DND-41 (cell line): ENCODE measurements at regions not wholly inside any gene's neighbourhood (a gene's known extent, or its start where the extent isn't known, plus 50 kb on each side); places are given as distances from the start of the nearest gene placed in this dataset.

ENCODE experiments used
- ATAC-seq: fragments of 200-7000 bp; cut with Tn5 transposase; 3 replicates; pipeline ENCODE4 v1.9.1; 2021; ENCODE audit warnings: low read depth; ENCODE audit not compliant: insufficient read depth
- DNase-seq: peaks from one replicate; pipeline ENCODE4 v3.0.0-alpha.2; 2020
- H2AFZ ChIP-seq: 2 replicates; pipeline ENCODE4 v1.6.0; 2012; ENCODE audit warnings: low read depth, low read length
- H3K27ac ChIP-seq: 2 replicates; pipeline ENCODE4 v1.5.1; 2012; ENCODE audit warnings: low read length, inconsistent platforms
- H3K27me3 ChIP-seq: fragments of 200-600 bp; sonication (generic); 2 replicates; pipeline ENCODE4 v1.6.0; 2012; ENCODE audit warnings: low read length, mild to moderate bottlenecking, inconsistent platforms; ENCODE audit not compliant: insufficient read depth, poor library complexity
- H3K36me3 ChIP-seq: 2 replicates; pipeline ENCODE4 v1.5.1; 2012; ENCODE audit warnings: low read length, inconsistent platforms; ENCODE audit not compliant: insufficient read depth
- H3K4me1 ChIP-seq: 2 replicates; pipeline ENCODE4 v1.5.1; 2012; ENCODE audit warnings: mild to moderate bottlenecking, low read length; ENCODE audit not compliant: insufficient read depth
- H3K4me2 ChIP-seq: 2 replicates; pipeline ENCODE4 v1.6.0; 2012; ENCODE audit warnings: mild to moderate bottlenecking, moderate library complexity, low read length, inconsistent platforms; ENCODE audit not compliant: insufficient read depth
- H3K4me3 ChIP-seq, 2 experiments: fragments of 200-600 bp in 1 of 2; shearing (Covaris generic) in 1 of 2; 2 replicates each; pipeline ENCODE4 v1.5.1; 2012 to 2016; ENCODE audit warnings: inconsistent platforms in 2 of 2, low read length in 2 of 2, mild to moderate bottlenecking in 2 of 2, low read depth in 1 of 2, moderate library complexity in 1 of 2
- H3K79me2 ChIP-seq: 2 replicates; pipeline ENCODE4 v1.6.0; 2012; ENCODE audit warnings: low read length, inconsistent platforms; ENCODE audit not compliant: insufficient read depth
- H3K9ac ChIP-seq: 2 replicates; pipeline ENCODE4 v1.6.0; 2012; ENCODE audit warnings: low read depth, mild to moderate bottlenecking, inconsistent platforms, low read length, moderate library complexity
- H3K9me3 ChIP-seq: 2 replicates; pipeline ENCODE4 v1.5.1; 2012; ENCODE audit warnings: low read length, moderate library complexity, mild to moderate bottlenecking, inconsistent platforms; ENCODE audit not compliant: insufficient read depth, severe bottlenecking
- H4K20me1 ChIP-seq: 2 replicates; pipeline ENCODE4 v1.6.0; 2012; ENCODE audit warnings: low read length; ENCODE audit not compliant: insufficient read depth
- EZH2 ChIP-seq: IDR thresholded peaks from 3 replicates; pipeline ENCODE4 v1.6.1; 2012; ENCODE audit warnings: borderline replicate concordance, low read depth, mild to moderate bottlenecking, moderate library complexity, low read length, inconsistent platforms; ENCODE audit not compliant: severe bottlenecking
- TF ChIP-seq, protein P1 (sequence below): IDR thresholded peaks from 2 replicates; pipeline ENCODE4 v1.5.1; 2012; ENCODE audit warnings: borderline replicate concordance, low read length, moderate library complexity, mild to moderate bottlenecking; ENCODE audit not compliant: poor library complexity, severe bottlenecking; ENCODE audit errors: extremely low read depth

DNA sequence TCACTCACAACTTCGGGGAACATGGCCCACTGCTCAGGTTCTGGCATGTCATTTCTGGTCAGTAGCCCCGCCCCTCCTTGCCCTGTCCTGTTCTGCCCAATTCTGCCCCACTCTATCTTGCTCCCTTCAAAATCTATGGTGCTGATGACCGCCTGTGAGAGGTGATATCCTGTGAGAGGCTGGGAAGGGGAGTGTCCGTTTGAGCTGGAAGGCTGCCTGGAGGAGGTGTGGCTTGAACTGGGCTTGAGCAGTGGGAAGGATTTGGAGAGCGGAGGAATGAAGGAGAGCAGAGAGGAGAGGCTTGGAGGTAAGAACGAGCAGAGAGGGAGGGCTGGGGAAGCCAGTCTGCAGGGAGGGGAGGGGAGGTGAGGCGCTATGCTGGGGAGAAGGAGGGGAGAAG is 145.3 kb downstream of the RPS24 start:
- H3K79me2 ChIP-seq, result no peaks in the 10 kb centered on the region
- H4K20me1 ChIP-seq, result peaks cover 8% of the 10 kb centered on the region; the same call in 1 of the 2 replicates
- H3K9me3 ChIP-seq, result no peaks in the 10 kb centered on the region
- H3K4me1 ChIP-seq, result no peaks in the 10 kb centered on the region
- H3K36me3 ChIP-seq, result no peaks in the 10 kb centered on the region
- no peak overlapping the region for H2AFZ ChIP-seq
- no peak overlapping the region for H3K4me3 ChIP-seq
- no peak for DNase-seq
- H3K27ac ChIP-seq, result no peak overlapping the region
- H3K4me2 ChIP-seq, result no peak overlapping the region
- H3K9ac ChIP-seq, result no peak overlapping the region
- peaks cover 3% of the 10 kb centered on the region for H3K27me3 ChIP-seq
- no peak for TF ChIP-seq EZH2
- TF ChIP-seq, protein P1, sequence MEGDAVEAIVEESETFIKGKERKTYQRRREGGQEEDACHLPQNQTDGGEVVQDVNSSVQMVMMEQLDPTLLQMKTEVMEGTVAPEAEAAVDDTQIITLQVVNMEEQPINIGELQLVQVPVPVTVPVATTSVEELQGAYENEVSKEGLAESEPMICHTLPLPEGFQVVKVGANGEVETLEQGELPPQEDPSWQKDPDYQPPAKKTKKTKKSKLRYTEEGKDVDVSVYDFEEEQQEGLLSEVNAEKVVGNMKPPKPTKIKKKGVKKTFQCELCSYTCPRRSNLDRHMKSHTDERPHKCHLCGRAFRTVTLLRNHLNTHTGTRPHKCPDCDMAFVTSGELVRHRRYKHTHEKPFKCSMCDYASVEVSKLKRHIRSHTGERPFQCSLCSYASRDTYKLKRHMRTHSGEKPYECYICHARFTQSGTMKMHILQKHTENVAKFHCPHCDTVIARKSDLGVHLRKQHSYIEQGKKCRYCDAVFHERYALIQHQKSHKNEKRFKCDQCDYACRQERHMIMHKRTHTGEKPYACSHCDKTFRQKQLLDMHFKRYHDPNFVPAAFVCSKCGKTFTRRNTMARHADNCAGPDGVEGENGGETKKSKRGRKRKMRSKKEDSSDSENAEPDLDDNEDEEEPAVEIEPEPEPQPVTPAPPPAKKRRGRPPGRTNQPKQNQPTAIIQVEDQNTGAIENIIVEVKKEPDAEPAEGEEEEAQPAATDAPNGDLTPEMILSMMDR, result no peak
- ATAC-seq, result no peak

DNA sequence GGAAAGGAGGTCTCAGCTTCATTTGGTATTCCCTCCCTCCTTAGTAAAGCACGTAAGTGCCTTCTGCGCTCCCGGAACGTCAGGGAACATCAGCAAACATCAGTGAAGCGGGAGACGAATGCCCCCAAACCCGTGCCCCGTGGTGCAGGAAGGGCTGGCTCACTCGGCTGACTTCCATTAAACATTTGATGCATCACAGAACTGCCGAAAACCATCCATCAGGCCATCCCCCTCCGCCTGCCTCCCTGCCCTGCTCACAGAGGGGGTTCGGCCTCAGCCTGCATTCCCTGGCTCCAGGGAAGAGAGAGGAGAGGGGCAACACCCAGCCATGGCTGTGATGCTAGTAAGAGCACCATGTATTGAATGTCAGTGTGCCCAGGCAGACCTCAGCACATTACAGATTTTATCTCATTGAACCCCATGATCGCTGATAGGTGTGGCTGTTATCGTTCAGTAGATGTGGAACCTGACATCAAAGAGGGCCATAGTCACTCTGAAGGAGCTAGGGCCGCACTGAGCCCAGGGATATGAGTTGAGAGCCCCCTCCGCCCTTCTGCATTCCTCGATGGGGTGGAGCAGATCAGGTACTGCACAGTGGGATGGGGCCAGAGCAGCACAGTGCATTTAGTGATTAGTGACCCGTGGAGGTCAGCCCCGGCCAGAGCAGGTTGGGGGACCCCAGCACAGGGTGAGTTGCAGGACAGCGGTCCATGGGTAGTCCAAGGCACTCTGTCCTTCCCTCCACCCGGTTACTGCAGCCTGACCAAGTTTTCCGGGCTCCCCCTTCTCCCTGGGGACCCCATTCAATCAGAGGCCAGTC is 146.4 kb downstream of the RPS24 start:
- Histone ChIP-seq H3K4me1 (no peaks in the 10 kb centered on the region), H2AFZ (no peak overlapping the region), H4K20me1 (peaks cover 8% of the 10 kb centered on the region; the same call in 1 of the 2 replicates), H3K4me2 (no peak overlapping the region), H3K9ac (no peak overlapping the region), H3K79me2 (no peaks in the 10 kb centered on the region), H3K27me3 (no peaks in the 10 kb centered on the region), H3K9me3 (no peaks in the 10 kb centered on the region), H3K27ac (no peak overlapping the region), H3K4me3 (no peak overlapping the region), H3K36me3 (no peaks in the 10 kb centered on the region)
- no peak for ATAC-seq
- TF ChIP-seq EZH2, result no peak
- TF ChIP-seq, protein P1, result no peak
- DNase-seq, result no peak

DNA sequence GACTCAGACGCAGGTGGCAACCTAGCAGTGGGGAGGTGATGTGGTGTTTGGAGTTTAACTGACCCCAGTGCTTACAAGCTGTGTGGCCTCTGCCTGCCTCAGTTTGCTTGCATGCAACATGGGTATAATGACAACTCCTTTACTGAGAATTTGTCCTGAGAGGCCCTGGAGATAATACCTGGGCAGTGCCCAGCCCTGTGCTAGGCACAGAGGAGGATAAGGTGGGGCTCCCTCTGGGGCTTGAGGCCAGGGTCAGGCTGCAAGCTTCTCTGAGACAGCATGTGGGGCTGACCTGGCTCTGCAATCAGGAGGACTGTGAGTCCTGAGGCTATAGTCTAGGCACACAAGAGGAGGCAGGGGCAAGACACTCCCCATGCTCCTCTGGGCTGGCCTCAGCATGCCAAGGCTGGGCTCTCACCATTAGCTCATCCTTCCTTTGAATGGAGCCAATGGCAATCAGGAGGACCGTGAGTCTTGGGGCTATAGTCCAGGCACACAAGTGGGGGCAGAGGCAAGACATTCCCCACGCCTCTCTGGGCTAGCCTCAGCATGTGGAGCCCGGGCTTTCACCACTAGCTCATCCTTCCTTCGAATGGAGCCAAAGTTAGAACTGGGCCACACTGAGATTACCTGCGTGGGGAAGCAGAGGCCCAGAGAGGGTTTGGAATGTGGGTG is 147.9 kb downstream of the RPS24 start:
- no peak for TF ChIP-seq EZH2
- TF ChIP-seq, protein P1, result no peak
- no peak for ATAC-seq
- no peak overlapping the region for H3K4me3 ChIP-seq
- H3K27me3 ChIP-seq, result no peaks in the 10 kb centered on the region
- H3K4me1 ChIP-seq, result no peaks in the 10 kb centered on the region
- H3K9me3 ChIP-seq, result no peaks in the 10 kb centered on the region
- H3K4me2 ChIP-seq, result no peak overlapping the region
- H3K9ac ChIP-seq, result no peak overlapping the region
- no peak overlapping the region for H2AFZ ChIP-seq
- no peaks in the 10 kb centered on the region for H3K79me2 ChIP-seq
- peaks cover 8% of the 10 kb centered on the region; the same call in 1 of the 2 replicates for H4K20me1 ChIP-seq
- no peak for DNase-seq
- no peaks in the 10 kb centered on the region for H3K36me3 ChIP-seq
- no peak overlapping the region for H3K27ac ChIP-seq
